ENCODE measurements at regions not wholly inside any gene's neighbourhood (a gene's known extent, or its start where the extent isn't known, plus 50 kb on each side); places are given as distances from the start of the nearest gene placed in this dataset.

- Histone ChIP-seq H3K4me3 (ENCODE audit: low read depth in 1 of 3, low read length in 3 of 3) (no peak overlapping the region), H3K27ac (ENCODE audit: low read depth in 1 of 3, low read length in 2 of 3) (no peak overlapping the region), H3K36me3 (ENCODE audit: control insufficient read depth in 3 of 3, insufficient read depth in 2 of 3, low read depth in 1 of 3, low read length in 3 of 3) (no peaks in the 10 kb centered on the region), H3K9me3 (ENCODE audit: control insufficient read depth in 2 of 2, insufficient read depth in 1 of 2, low read depth in 1 of 2, low read length in 1 of 2) (no peaks in the 10 kb centered on the region), H3K27me3 (ENCODE audit: control insufficient read depth in 3 of 3, insufficient read depth in 3 of 3, low read length in 3 of 3) (no peaks in the 10 kb centered on the region), H3K4me1 (ENCODE audit: control insufficient read depth in 3 of 3, insufficient read depth in 2 of 3, low read depth in 1 of 3, low read length in 2 of 3) (no peaks in the 10 kb centered on the region)
- DNase-seq (no peak), FAIRE-seq (no peak)
- WGBS, 3 donors = 55 to 63% (median 60%) methylated on average over 3 of the region's 3 CpGs
These were observed 850.3 kb upstream of the FOXG1 start for GRCh38 chr14:27916326-27916725.

DNA sequence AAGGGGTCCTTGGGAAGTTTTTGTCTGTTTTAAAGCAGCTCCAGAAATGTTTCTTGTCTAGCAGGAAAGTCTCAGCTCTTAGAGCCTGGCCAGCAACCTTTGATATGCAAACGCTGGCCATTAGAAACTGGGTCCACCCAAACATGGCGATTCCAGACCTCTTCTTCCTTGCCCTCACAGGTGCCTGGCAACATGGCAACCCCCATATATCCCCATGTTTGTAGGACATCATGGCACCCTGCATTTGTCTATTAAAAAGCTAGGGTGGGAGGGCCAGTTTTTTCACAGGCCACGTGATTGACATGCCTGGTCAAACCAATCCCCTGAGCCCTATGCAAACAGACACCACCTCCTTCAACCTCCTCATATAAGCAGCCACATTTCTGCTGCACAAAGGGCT, 848.7 kb upstream of the FOXG1 start:
- H3K27me3 ChIP-seq (ENCODE audit: control insufficient read depth in 3 of 3, insufficient read depth in 3 of 3, low read length in 3 of 3) = no peaks in the 10 kb centered on the region
- no peaks in the 10 kb centered on the region for H3K36me3 ChIP-seq (ENCODE audit: control insufficient read depth in 3 of 3, insufficient read depth in 2 of 3, low read depth in 1 of 3, low read length in 3 of 3)
- WGBS, 3 donors = 65 to 80% (median 69%) methylated on average over 3 of the region's 3 CpGs
- DNase-seq = no peak
- no peak overlapping the region for H3K27ac ChIP-seq (ENCODE audit: low read depth in 1 of 3, low read length in 2 of 3)
- no peaks in the 10 kb centered on the region for H3K9me3 ChIP-seq (ENCODE audit: control insufficient read depth in 2 of 2, insufficient read depth in 1 of 2, low read depth in 1 of 2, low read length in 1 of 2)
- FAIRE-seq = no peak
- H3K4me1 ChIP-seq (ENCODE audit: control insufficient read depth in 3 of 3, insufficient read depth in 2 of 3, low read depth in 1 of 3, low read length in 2 of 3) = no peaks in the 10 kb centered on the region
- H3K4me3 ChIP-seq (ENCODE audit: low read depth in 1 of 3, low read length in 3 of 3) = no peak overlapping the region

GRCh38 chr14:27927519-27927918, 839.1 kb upstream of the FOXG1 start:
- H3K9me3 ChIP-seq (ENCODE audit: control insufficient read depth in 2 of 2, insufficient read depth in 1 of 2, low read depth in 1 of 2, low read length in 1 of 2) = no peaks in the 10 kb centered on the region
- H3K36me3 ChIP-seq (ENCODE audit: control insufficient read depth in 3 of 3, insufficient read depth in 2 of 3, low read depth in 1 of 3, low read length in 3 of 3) = no peaks in the 10 kb centered on the region
- H3K27me3 ChIP-seq (ENCODE audit: control insufficient read depth in 3 of 3, insufficient read depth in 3 of 3, low read length in 3 of 3) = no peaks in the 10 kb centered on the region
- H3K4me1 ChIP-seq (ENCODE audit: control insufficient read depth in 3 of 3, insufficient read depth in 2 of 3, low read depth in 1 of 3, low read length in 2 of 3) = no peaks in the 10 kb centered on the region
- H3K27ac ChIP-seq (ENCODE audit: low read depth in 1 of 3, low read length in 2 of 3) = no peak overlapping the region
- FAIRE-seq = no peak
- DNase-seq = no peak
- no peak overlapping the region for H3K4me3 ChIP-seq (ENCODE audit: low read depth in 1 of 3, low read length in 3 of 3)

DNA sequence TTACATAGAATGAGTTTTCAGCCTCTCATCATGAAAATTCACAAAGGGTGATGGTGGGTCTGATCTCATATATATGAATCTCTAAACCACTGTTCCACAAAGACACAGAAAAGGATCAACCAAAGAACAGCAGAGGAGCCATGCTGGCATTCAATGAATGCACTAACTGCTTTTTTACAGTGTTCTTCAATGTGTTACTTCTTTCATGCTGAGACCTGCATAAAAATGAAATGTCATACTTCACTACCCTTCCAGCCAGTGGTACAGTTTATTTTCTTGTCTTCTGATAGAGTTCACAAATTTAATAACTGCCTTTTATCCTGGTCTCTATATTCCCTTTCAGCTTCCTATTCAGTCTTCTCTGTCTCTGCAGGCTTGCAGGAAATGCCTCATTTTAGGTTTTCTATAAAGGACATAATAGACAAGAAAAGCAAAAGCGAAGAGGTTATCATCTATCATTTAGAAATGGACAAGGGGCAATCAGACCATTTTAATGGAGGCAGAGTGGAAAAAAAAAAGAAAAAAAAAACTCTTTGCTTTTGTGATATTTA, 836.7 kb upstream of the FOXG1 start:
- FAIRE-seq (no peak), DNase-seq (no peak)
- WGBS, 3 donors = 75 to 93% (median 76%) methylated on average over 1 of the region's 1 CpG
- Histone ChIP-seq H3K4me1 (ENCODE audit: control insufficient read depth in 3 of 3, insufficient read depth in 2 of 3, low read depth in 1 of 3, low read length in 2 of 3) (no peaks in the 10 kb centered on the region), H3K27ac (ENCODE audit: low read depth in 1 of 3, low read length in 2 of 3) (no peak overlapping the region), H3K36me3 (ENCODE audit: control insufficient read depth in 3 of 3, insufficient read depth in 2 of 3, low read depth in 1 of 3, low read length in 3 of 3) (no peaks in the 10 kb centered on the region), H3K9me3 (ENCODE audit: control insufficient read depth in 2 of 2, insufficient read depth in 1 of 2, low read depth in 1 of 2, low read length in 1 of 2) (no peaks in the 10 kb centered on the region), H3K4me3 (ENCODE audit: low read depth in 1 of 3, low read length in 3 of 3) (no peak overlapping the region), H3K27me3 (ENCODE audit: control insufficient read depth in 3 of 3, insufficient read depth in 3 of 3, low read length in 3 of 3) (no peaks in the 10 kb centered on the region)

DNA sequence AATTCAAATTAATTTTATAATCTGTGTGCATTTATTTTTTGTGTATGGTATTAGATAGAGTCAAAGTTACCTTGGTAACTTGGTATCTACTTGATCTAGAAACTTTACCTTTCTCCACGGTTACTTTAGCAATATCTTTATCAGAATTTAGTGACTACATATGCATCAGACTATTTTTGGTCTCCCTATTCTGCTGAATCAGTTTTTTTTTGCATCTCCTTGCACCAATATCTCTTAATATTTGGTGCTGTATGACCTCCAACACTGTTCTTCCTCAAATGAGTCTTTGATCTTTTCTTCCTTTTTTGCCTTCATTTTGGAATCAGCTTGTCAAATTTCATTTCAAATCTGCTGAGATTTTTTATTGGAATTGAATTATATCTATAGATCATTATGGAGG, 828.2 kb upstream of the FOXG1 start:
- H3K27ac ChIP-seq (ENCODE audit: low read depth in 1 of 3, low read length in 2 of 3) = no peak overlapping the region
- H3K36me3 ChIP-seq (ENCODE audit: control insufficient read depth in 3 of 3, insufficient read depth in 2 of 3, low read depth in 1 of 3, low read length in 3 of 3) = no peaks in the 10 kb centered on the region
- no peaks in the 10 kb centered on the region for H3K9me3 ChIP-seq (ENCODE audit: control insufficient read depth in 2 of 2, insufficient read depth in 1 of 2, low read depth in 1 of 2, low read length in 1 of 2)
- H3K27me3 ChIP-seq (ENCODE audit: control insufficient read depth in 3 of 3, insufficient read depth in 3 of 3, low read length in 3 of 3) = no peaks in the 10 kb centered on the region
- no peak overlapping the region for H3K4me3 ChIP-seq (ENCODE audit: low read depth in 1 of 3, low read length in 3 of 3)
- FAIRE-seq (no peak), DNase-seq (no peak)
- 32 to 65% (median 36%) methylated on average over 1 of the region's 1 CpG for WGBS, 3 donors
- no peaks in the 10 kb centered on the region for H3K4me1 ChIP-seq (ENCODE audit: control insufficient read depth in 3 of 3, insufficient read depth in 2 of 3, low read depth in 1 of 3, low read length in 2 of 3)

- no peak overlapping the region for H3K4me3 ChIP-seq (ENCODE audit: low read depth in 1 of 3, low read length in 3 of 3)
- no peak overlapping the region for H3K27ac ChIP-seq (ENCODE audit: low read depth in 1 of 3, low read length in 2 of 3)
- FAIRE-seq (no peak), DNase-seq (no peak)
- WGBS, 3 donors = 75 to 88% (median 75%) methylated on average over 4 of the region's 4 CpGs
- H3K9me3 ChIP-seq (ENCODE audit: control insufficient read depth in 2 of 2, insufficient read depth in 1 of 2, low read depth in 1 of 2, low read length in 1 of 2) = no peaks in the 10 kb centered on the region
- H3K4me1 ChIP-seq (ENCODE audit: control insufficient read depth in 3 of 3, insufficient read depth in 2 of 3, low read depth in 1 of 3, low read length in 2 of 3) = no peaks in the 10 kb centered on the region
- H3K36me3 ChIP-seq (ENCODE audit: control insufficient read depth in 3 of 3, insufficient read depth in 2 of 3, low read depth in 1 of 3, low read length in 3 of 3) = no peaks in the 10 kb centered on the region
- no peaks in the 10 kb centered on the region for H3K27me3 ChIP-seq (ENCODE audit: control insufficient read depth in 3 of 3, insufficient read depth in 3 of 3, low read length in 3 of 3)
These were observed 821.1 kb upstream of the FOXG1 start for GRCh38 chr14:27945512-27945911.

DNA sequence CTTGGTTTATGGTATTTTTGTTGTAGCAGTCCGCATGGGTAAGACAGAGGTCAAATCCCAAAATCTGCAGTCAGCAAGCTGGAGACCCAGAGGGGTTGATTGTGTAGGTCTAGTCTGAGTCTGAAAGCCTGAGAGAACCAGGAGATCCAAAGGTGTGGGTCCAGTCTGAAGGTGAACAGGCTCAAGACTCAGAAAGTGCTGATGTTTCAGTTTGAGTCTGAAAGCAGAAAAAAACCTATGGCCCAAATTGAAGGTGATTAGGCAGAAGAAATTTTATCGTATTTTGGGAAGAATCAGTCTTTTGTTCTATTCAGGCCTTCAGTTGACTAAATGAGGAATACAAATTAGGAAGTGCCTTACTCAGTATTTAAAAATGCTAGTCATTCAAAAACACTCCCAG, 807.8 kb upstream of the FOXG1 start:
- Histone ChIP-seq H3K4me1 (ENCODE audit: control insufficient read depth in 3 of 3, insufficient read depth in 2 of 3, low read depth in 1 of 3, low read length in 2 of 3) (no peaks in the 10 kb centered on the region), H3K27me3 (ENCODE audit: control insufficient read depth in 3 of 3, insufficient read depth in 3 of 3, low read length in 3 of 3) (no peaks in the 10 kb centered on the region), H3K9me3 (ENCODE audit: control insufficient read depth in 2 of 2, insufficient read depth in 1 of 2, low read depth in 1 of 2, low read length in 1 of 2) (no peaks in the 10 kb centered on the region), H3K36me3 (ENCODE audit: control insufficient read depth in 3 of 3, insufficient read depth in 2 of 3, low read depth in 1 of 3, low read length in 3 of 3) (no peaks in the 10 kb centered on the region), H3K27ac (ENCODE audit: low read depth in 1 of 3, low read length in 2 of 3) (no peak overlapping the region), H3K4me3 (ENCODE audit: low read depth in 1 of 3, low read length in 3 of 3) (no peak overlapping the region)
- no peak for FAIRE-seq
- WGBS, 3 donors = 82 to 90% (median 86%) methylated on average over 2 of the region's 2 CpGs
- no peak for DNase-seq

DNA sequence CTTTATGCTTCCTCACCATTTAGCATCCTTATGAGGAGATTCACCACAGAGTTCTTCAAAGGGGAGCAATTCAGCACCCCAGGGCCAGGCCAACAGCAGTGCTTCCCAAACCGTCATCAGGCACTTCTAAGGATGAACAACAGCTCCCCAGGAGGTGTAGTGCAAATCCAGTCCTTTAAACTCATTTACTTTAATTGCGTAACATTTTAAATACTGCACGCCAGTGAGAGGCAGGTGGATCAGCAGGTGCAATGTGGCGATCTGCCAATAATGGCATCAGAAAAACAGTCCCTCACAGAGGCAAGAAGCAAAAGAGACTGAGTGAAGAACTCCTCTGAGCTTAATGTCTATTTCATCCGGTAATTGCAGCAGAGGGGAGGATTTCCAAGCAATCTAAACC, 770.9 kb upstream of the FOXG1 start:
- H3K36me3 ChIP-seq (ENCODE audit: control insufficient read depth in 3 of 3, insufficient read depth in 2 of 3, low read depth in 1 of 3, low read length in 3 of 3) = no peaks in the 10 kb centered on the region
- FAIRE-seq (no peak), DNase-seq (no peak)
- H3K9me3 ChIP-seq (ENCODE audit: control insufficient read depth in 2 of 2, insufficient read depth in 1 of 2, low read depth in 1 of 2, low read length in 1 of 2) = peaks cover 0 to 1% of the 10 kb centered on the region in 2 donors
- WGBS, 3 donors = 28 to 61% (median 40%) methylated on average over 5 of the region's 5 CpGs
- no peaks in the 10 kb centered on the region for H3K27me3 ChIP-seq (ENCODE audit: control insufficient read depth in 3 of 3, insufficient read depth in 3 of 3, low read length in 3 of 3)
- no peak overlapping the region for H3K27ac ChIP-seq (ENCODE audit: low read depth in 1 of 3, low read length in 2 of 3)
- H3K4me1 ChIP-seq (ENCODE audit: control insufficient read depth in 3 of 3, insufficient read depth in 2 of 3, low read depth in 1 of 3, low read length in 2 of 3) = no peaks in the 10 kb centered on the region
- no peak overlapping the region for H3K4me3 ChIP-seq (ENCODE audit: low read depth in 1 of 3, low read length in 3 of 3)

- Histone ChIP-seq H3K27ac (ENCODE audit: low read depth in 1 of 3, low read length in 2 of 3) (no peak overlapping the region), H3K9me3 (ENCODE audit: control insufficient read depth in 2 of 2, insufficient read depth in 1 of 2, low read depth in 1 of 2, low read length in 1 of 2) (peaks cover 0 to 14% of the 10 kb centered on the region in 2 donors), H3K27me3 (ENCODE audit: control insufficient read depth in 3 of 3, insufficient read depth in 3 of 3, low read length in 3 of 3) (no peaks in the 10 kb centered on the region), H3K36me3 (ENCODE audit: control insufficient read depth in 3 of 3, insufficient read depth in 2 of 3, low read depth in 1 of 3, low read length in 3 of 3) (no peaks in the 10 kb centered on the region), H3K4me1 (ENCODE audit: control insufficient read depth in 3 of 3, insufficient read depth in 2 of 3, low read depth in 1 of 3, low read length in 2 of 3) (no peaks in the 10 kb centered on the region), H3K4me3 (ENCODE audit: low read depth in 1 of 3, low read length in 3 of 3) (no peak overlapping the region)
- FAIRE-seq (no peak), DNase-seq (no peak)
- WGBS, 3 donors = 64 to 78% (median 71%) methylated on average over 5 of the region's 5 CpGs
These were observed 765.6 kb upstream of the FOXG1 start for GRCh38 chr14:28001002-28001401.
